HepG2 (cell line): ENCODE measurements at regions not wholly inside any gene's neighbourhood (a gene's known extent, or its start where the extent isn't known, plus 50 kb on each side); places are given as distances from the start of the nearest gene placed in this dataset.

Experiments used
- ATAC-seq: fragments of 200-7000 bp; cut with Tn5 transposase; 3 replicates; pipeline ENCODE4 v1.9.1; 2020; ENCODE audit warnings: mild to moderate bottlenecking, moderate library complexity
- BruUV-seq: library from RNA; stranded (reverse); fragments of 400-500 nt; replicated peaks from 2 replicates; lab custom pipeline; 2021; lab: Mats Ljungman, UMichigan
- CTCF ChIA-PET: fragments of 300-600 bp; formaldehyde crosslinking; extraction: SDS; loops from one replicate; lab custom pipeline; 2021; ENCODE audit warnings: low total read pairs, inconsistent platforms, low intra/inter-chr PET ratio; lab: Yijun Ruan, JAX
- POLR2A ChIA-PET: fragments of 350-600 bp; sonication (Branson Sonifier 250); formaldehyde crosslinking; loops from one replicate; lab custom pipeline; 2020; ENCODE audit warnings: antibody characterized with exemption, inconsistent platforms; lab: Yijun Ruan, JAX
- DNase-seq: peaks from one replicate; pipeline ENCODE4 v3.0.0-alpha.2; 2015; ENCODE audit warnings: low spot score
- FAIRE-seq: peaks from 3 replicates; lab custom pipeline; 2011; peaks lifted over from hg19 to GRCh38; lab: Jason Lieb, UNC
- H2AFZ ChIP-seq: one replicate; pipeline ENCODE4 v1.6.1; 2011; ENCODE audit warnings: low read length, inconsistent platforms
- H3K27ac ChIP-seq: fragments of 300-600 bp; 3 replicates; pipeline ENCODE4 v1.8.0; 2011; ENCODE audit warnings: mixed run types, mild to moderate bottlenecking, mixed read lengths, low read length, inconsistent platforms; ENCODE audit not compliant: insufficient read depth; ENCODE audit errors: extremely low read length
- H3K27me3 ChIP-seq, 2 experiments: fragments of 200-600 bp in 1 of 2; 2 replicates in 1 of 2; 3 replicates in 1 of 2; pipeline versions ENCODE4 v1.6.0 to v1.8.0; 2011; ENCODE audit warnings: low read length in 2 of 2, mild to moderate bottlenecking in 2 of 2, moderate library complexity in 2 of 2, inconsistent platforms in 1 of 2; ENCODE audit not compliant: insufficient read depth in 2 of 2, control insufficient read depth in 1 of 2
- H3K36me3 ChIP-seq, 2 experiments: fragments of 200-600 bp in 1 of 2; replicated peaks in 1 of 2; 2 replicates in 1 of 2; 3 replicates in 1 of 2; pipeline versions ENCODE4 v1.5.1 to v1.8.0; 2011; ENCODE audit warnings: low read length in 2 of 2, inconsistent platforms in 1 of 2; ENCODE audit not compliant: insufficient read depth in 2 of 2, control insufficient read depth in 1 of 2
- H3K4me1 ChIP-seq: 2 replicates; pipeline ENCODE4 v1.5.1; 2012; ENCODE audit warnings: low read length, inconsistent platforms; ENCODE audit not compliant: insufficient read depth
- H3K4me2 ChIP-seq: 2 replicates; pipeline ENCODE4 v1.6.0; 2011; ENCODE audit warnings: low read depth, low read length, inconsistent platforms
- H3K4me3 ChIP-seq, 3 experiments: fragments of 200-600 bp in 1 of 3; sonication (generic), shearing (Covaris generic) in 1 of 3; replicated peaks in 1 of 3; 2 replicates each; pipeline ENCODE4 v1.5.1; 2011 to 2016; ENCODE audit warnings: low read length in 3 of 3, inconsistent platforms in 2 of 3, low read depth in 2 of 3, mild to moderate bottlenecking in 2 of 3, control low read depth in 1 of 3, mixed read lengths in 1 of 3; ENCODE audit not compliant: insufficient read depth in 1 of 3
- H3K79me2 ChIP-seq: one replicate; pipeline ENCODE4 v1.6.1; 2011; ENCODE audit warnings: low read length, inconsistent platforms; ENCODE audit not compliant: insufficient read depth
- H3K9ac ChIP-seq: 2 replicates; pipeline ENCODE4 v1.6.0; 2011; ENCODE audit warnings: mild to moderate bottlenecking, low read depth, low read length, inconsistent platforms; ENCODE audit not compliant: insufficient read depth
- H3K9me3 ChIP-seq: 2 replicates; pipeline ENCODE4 v1.5.1; 2012; ENCODE audit warnings: mild to moderate bottlenecking, low read length
- H4K20me1 ChIP-seq: 2 replicates; pipeline ENCODE4 v1.6.0; 2011; ENCODE audit warnings: inconsistent platforms, mild to moderate bottlenecking, low read length, moderate library complexity; ENCODE audit not compliant: insufficient read depth
- ATF1 ChIP-seq: IDR thresholded peaks from 2 replicates; pipeline ENCODE4 v1.6.1; 2016; ENCODE audit warnings: mild to moderate bottlenecking, control low read depth
- ELK4 ChIP-seq: sonication (generic); formaldehyde crosslinking; IDR thresholded peaks from 2 replicates; pipeline ENCODE4 v1.9.0; 2021; ENCODE audit warnings: missing genetic modification reagents, borderline replicate concordance
- FIP1L1 ChIP-seq: fragments of 200-400 bp; formaldehyde crosslinking; IDR thresholded peaks from 2 replicates; pipeline ENCODE4 v1.6.1; 2018; ENCODE audit warnings: low read depth, mild to moderate bottlenecking, low read length, moderate library complexity, borderline replicate concordance; ENCODE audit not compliant: insufficient read depth
- RBM39 ChIP-seq: fragments of 200-400 bp; formaldehyde crosslinking; IDR thresholded peaks from one replicate; pipeline ENCODE4 v1.6.1; 2018; ENCODE audit warnings: antibody characterized with exemption, mild to moderate bottlenecking, low read depth, low read length; ENCODE audit not compliant: poor library complexity, severe bottlenecking
- REPIN1 ChIP-seq: sonication (generic); formaldehyde crosslinking; IDR thresholded peaks from 2 replicates; pipeline ENCODE4 v1.8.0; 2022; ENCODE audit warnings: missing genetic modification reagents, low read depth, mild to moderate bottlenecking, borderline replicate concordance
- THAP9 ChIP-seq: sonication (generic); formaldehyde crosslinking; IDR thresholded peaks from 2 replicates; pipeline ENCODE4; 2020; ENCODE audit warnings: missing genetic modification reagents, mild to moderate bottlenecking, borderline replicate concordance
- ZBTB4 ChIP-seq: sonication (generic); formaldehyde crosslinking; IDR thresholded peaks from 2 replicates; pipeline ENCODE4 v1.4.0; 2020; ENCODE audit warnings: missing genetic modification reagents, mild to moderate bottlenecking, borderline replicate concordance
- ZNF317 ChIP-seq: sonication (generic); formaldehyde crosslinking; IDR thresholded peaks from 2 replicates; pipeline ENCODE4 v1.5.0; 2020; ENCODE audit warnings: mild to moderate bottlenecking, missing genetic modification reagents
- ZNF772 ChIP-seq: sonication (generic); formaldehyde crosslinking; IDR thresholded peaks from 2 replicates; pipeline ENCODE4 v1.5.0; 2020; ENCODE audit warnings: mild to moderate bottlenecking, missing genetic modification reagents
- WGBS: methylation state at CpG from one replicate; pipeline ENCODE4 v1.1.6; 2017; ENCODE audit warnings: low lambda C conversion rate; 5-methylcytosine and 5-hydroxymethylcytosine counted together
- in situ Hi-C: cut with HindIII; loops from 2 replicates; pipeline ENCODE4 v1.10.0; 2017; ENCODE audit warnings: low pct_unique_long_range_greater_than_20kb; ENCODE audit not compliant: extremely low pct_ligation_motif_present
- intact Hi-C: fragments of 100-400 bp; cut with micrococcal nuclease; formaldehyde crosslinking; loops from one replicate; pipeline ENCODE4 v1.10.0; 2022; ENCODE audit not compliant: unreplicated experiment

- TF ChIP-seq ZNF317 (CRISPR knock-in tag): no peak
- TF ChIP-seq, all 625 proteins: peak for 0
- ChIA-PET POLR2A (no interaction called here), CTCF (no interaction called here)
- Histone ChIP-seq H4K20me1 (no peaks in the 10 kb centered on the region), H3K4me1 (no peaks in the 10 kb centered on the region), H3K4me2 (no peak overlapping the region), H2AFZ (no peak overlapping the region), H3K79me2 (no peaks in the 10 kb centered on the region), H3K9me3 (no peaks in the 10 kb centered on the region), H3K27ac (no peak overlapping the region), H3K36me3 (no peaks in the 10 kb centered on the region), H3K27me3 (no peaks in the 10 kb centered on the region), H3K4me3 (no peak overlapping the region), H3K9ac (no peak overlapping the region)
- intact Hi-C loops: no loop called here
- no peak for FAIRE-seq
- DNase-seq: no peak
- ATAC-seq: no peak
- WGBS: 0% methylated on average over 2 of the region's 2 CpGs
- BruUV-seq: no TSS peak
- in situ Hi-C loops: no loop called here
Observed at GRCh38 chr9:82127465-82127864, 138.9 kb downstream of the SPATA31D1 start.

GRCh38 chr9:82128011-82128696 is 139.6 kb downstream of the SPATA31D1 start:
- no peaks in the 10 kb centered on the region for H3K4me1 ChIP-seq
- H3K79me2 ChIP-seq: no peaks in the 10 kb centered on the region
- no peaks in the 10 kb centered on the region for H4K20me1 ChIP-seq
- no peaks in the 10 kb centered on the region for H3K9me3 ChIP-seq
- ATAC-seq: no peak
- H3K4me2 ChIP-seq: no peak overlapping the region
- POLR2A ChIA-PET: no interaction called here
- CTCF ChIA-PET: no interaction called here
- no TSS peak for BruUV-seq
- no peaks in the 10 kb centered on the region for H3K27me3 ChIP-seq
- no peak for FAIRE-seq
- in situ Hi-C loops (no loop called here), intact Hi-C loops (no loop called here)
- no peak for DNase-seq
- no peaks in the 10 kb centered on the region for H3K36me3 ChIP-seq
- no peak overlapping the region for H2AFZ ChIP-seq
- H3K9ac ChIP-seq: no peak overlapping the region
- WGBS: 63% methylated on average over 3 of the region's 3 CpGs
- no peak overlapping the region for H3K4me3 ChIP-seq
- no peak overlapping the region for H3K27ac ChIP-seq
- no peak for TF ChIP-seq ZNF772 (CRISPR knock-in tag)
- TF ChIP-seq FIP1L1: no peak
- TF ChIP-seq RBM39: no peak
- TF ChIP-seq ZBTB4: no peak
- TF ChIP-seq ELK4 (CRISPR knock-in tag): no peak
- no peak for TF ChIP-seq THAP9
- TF ChIP-seq ATF1 (CRISPR knock-in tag): no peak
- no peak for TF ChIP-seq REPIN1 (CRISPR knock-in tag)
